ENCODE measurements at regions not wholly inside any gene's neighbourhood (a gene's known extent, or its start where the extent isn't known, plus 50 kb on each side); places are given as distances from the start of the nearest gene placed in this dataset.

- Mint-ChIP-seq H3K4me1 (no peaks in the 10 kb centered on the region), H3K27ac (no peak overlapping the region), H3K9me3 (peaks cover 0 to 4% (median 0%) of the 10 kb centered on the region in 11 donors), H3K27me3 (no peaks in the 10 kb centered on the region), H3K4me3 (no peak overlapping the region), H3K36me3 (no peaks in the 10 kb centered on the region)
- intact Hi-C loops (cut with micrococcal nuclease): no loop called here
- no peak overlapping the region for H3K4me3 ChIP-seq (ENCODE audit: low read length)
- ChIA-PET CTCF (no interaction called here), POLR2A (no interaction called here)
- no peaks in the 10 kb centered on the region for H3K27me3 ChIP-seq (ENCODE audit: control insufficient read depth in 2 of 2, insufficient read depth in 2 of 2, low read length in 2 of 2)
- ATAC-seq: no peak
- H3K27ac ChIP-seq (ENCODE audit: low read depth, low read length): no peak overlapping the region
- DNase-seq: no peak
- H3K4me1 ChIP-seq (ENCODE audit: control insufficient read depth in 2 of 2, insufficient read depth in 2 of 2, low read length in 2 of 2): no peaks in the 10 kb centered on the region
- H3K9me3 ChIP-seq (ENCODE audit: control insufficient read depth in 2 of 3, low read length in 3 of 3): no peaks in the 10 kb centered on the region
- H3K36me3 ChIP-seq (ENCODE audit: control insufficient read depth in 2 of 3, insufficient read depth in 3 of 3, low read length in 3 of 3): no peaks in the 10 kb centered on the region
Observed at GRCh38 chr6:146990821-146991798, 213.1 kb upstream of the STXBP5 start.

GRCh38 chr6:146997062-146997461 lies 207.2 kb upstream of the STXBP5 start:
- H3K27me3 ChIP-seq (ENCODE audit: control insufficient read depth in 2 of 2, insufficient read depth in 2 of 2, low read length in 2 of 2): no peaks in the 10 kb centered on the region
- H3K27me3 Mint-ChIP-seq: no peaks in the 10 kb centered on the region
- CTCF ChIA-PET: no interaction called here
- no peak for DNase-seq
- no peaks in the 10 kb centered on the region for H3K36me3 ChIP-seq (ENCODE audit: control insufficient read depth in 2 of 3, insufficient read depth in 3 of 3, low read length in 3 of 3)
- H3K27ac Mint-ChIP-seq: no peak overlapping the region
- H3K4me3 ChIP-seq (ENCODE audit: low read length): no peak overlapping the region
- no peak for ATAC-seq
- peaks cover 0 to 2% (median 0%) of the 10 kb centered on the region in 7 donors for H3K4me1 Mint-ChIP-seq
- POLR2A ChIA-PET: no interaction called here
- no peak overlapping the region for H3K4me3 Mint-ChIP-seq
- intact Hi-C loops (cut with micrococcal nuclease): no loop called here
- H3K9me3 Mint-ChIP-seq: peaks cover 0 to 2% (median 0%) of the 10 kb centered on the region in 11 donors
- no peak overlapping the region for H3K27ac ChIP-seq (ENCODE audit: low read depth, low read length)
- peaks cover 0 to 4% (median 0%) of the 10 kb centered on the region in 5 donors for H3K36me3 Mint-ChIP-seq
- no peaks in the 10 kb centered on the region for H3K4me1 ChIP-seq (ENCODE audit: control insufficient read depth in 2 of 2, insufficient read depth in 2 of 2, low read length in 2 of 2)
- no peaks in the 10 kb centered on the region for H3K9me3 ChIP-seq (ENCODE audit: control insufficient read depth in 2 of 3, low read length in 3 of 3)

DNA sequence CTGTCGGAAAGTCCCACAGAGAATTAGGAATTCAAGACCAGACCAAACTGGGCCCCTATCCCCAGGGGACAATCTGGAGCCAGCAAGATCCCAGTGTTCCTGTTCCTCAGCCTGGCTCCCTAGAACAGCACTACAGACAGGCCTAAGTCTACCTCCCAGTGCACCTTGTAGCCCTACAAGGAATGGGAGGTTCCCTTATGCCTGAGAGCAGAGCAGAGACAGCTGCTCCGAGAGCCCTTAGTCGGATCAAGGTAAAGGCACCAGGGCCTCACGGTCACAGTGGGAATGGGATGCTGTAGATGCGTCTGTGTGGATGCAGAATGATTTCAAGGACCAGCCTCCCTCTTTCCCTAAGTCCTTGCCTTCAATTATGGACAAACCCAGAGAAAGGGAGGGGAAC lies 204.5 kb upstream of the STXBP5 start:
- no peak overlapping the region for H3K27ac Mint-ChIP-seq
- DNase-seq (no peak), ATAC-seq (no peak)
- H3K27me3 ChIP-seq (ENCODE audit: control insufficient read depth in 2 of 2, insufficient read depth in 2 of 2, low read length in 2 of 2): no peaks in the 10 kb centered on the region
- no peak overlapping the region for H3K4me3 Mint-ChIP-seq
- H3K27me3 Mint-ChIP-seq: no peaks in the 10 kb centered on the region
- H3K9me3 Mint-ChIP-seq: peaks cover 0 to 2% (median 0%) of the 10 kb centered on the region in 11 donors
- H3K4me3 ChIP-seq (ENCODE audit: low read length): no peak overlapping the region
- POLR2A ChIA-PET: no interaction called here
- no peak overlapping the region for H3K27ac ChIP-seq (ENCODE audit: low read depth, low read length)
- CTCF ChIA-PET: no interaction called here
- intact Hi-C loops (cut with micrococcal nuclease): no loop called here
- H3K36me3 Mint-ChIP-seq: peaks cover 0 to 4% (median 0%) of the 10 kb centered on the region in 5 donors
- H3K4me1 ChIP-seq (ENCODE audit: control insufficient read depth in 2 of 2, insufficient read depth in 2 of 2, low read length in 2 of 2): no peaks in the 10 kb centered on the region
- peaks cover 0 to 2% (median 0%) of the 10 kb centered on the region in 7 donors for H3K4me1 Mint-ChIP-seq
- no peaks in the 10 kb centered on the region for H3K36me3 ChIP-seq (ENCODE audit: control insufficient read depth in 2 of 3, insufficient read depth in 3 of 3, low read length in 3 of 3)
- H3K9me3 ChIP-seq (ENCODE audit: control insufficient read depth in 2 of 3, low read length in 3 of 3): no peaks in the 10 kb centered on the region

DNA sequence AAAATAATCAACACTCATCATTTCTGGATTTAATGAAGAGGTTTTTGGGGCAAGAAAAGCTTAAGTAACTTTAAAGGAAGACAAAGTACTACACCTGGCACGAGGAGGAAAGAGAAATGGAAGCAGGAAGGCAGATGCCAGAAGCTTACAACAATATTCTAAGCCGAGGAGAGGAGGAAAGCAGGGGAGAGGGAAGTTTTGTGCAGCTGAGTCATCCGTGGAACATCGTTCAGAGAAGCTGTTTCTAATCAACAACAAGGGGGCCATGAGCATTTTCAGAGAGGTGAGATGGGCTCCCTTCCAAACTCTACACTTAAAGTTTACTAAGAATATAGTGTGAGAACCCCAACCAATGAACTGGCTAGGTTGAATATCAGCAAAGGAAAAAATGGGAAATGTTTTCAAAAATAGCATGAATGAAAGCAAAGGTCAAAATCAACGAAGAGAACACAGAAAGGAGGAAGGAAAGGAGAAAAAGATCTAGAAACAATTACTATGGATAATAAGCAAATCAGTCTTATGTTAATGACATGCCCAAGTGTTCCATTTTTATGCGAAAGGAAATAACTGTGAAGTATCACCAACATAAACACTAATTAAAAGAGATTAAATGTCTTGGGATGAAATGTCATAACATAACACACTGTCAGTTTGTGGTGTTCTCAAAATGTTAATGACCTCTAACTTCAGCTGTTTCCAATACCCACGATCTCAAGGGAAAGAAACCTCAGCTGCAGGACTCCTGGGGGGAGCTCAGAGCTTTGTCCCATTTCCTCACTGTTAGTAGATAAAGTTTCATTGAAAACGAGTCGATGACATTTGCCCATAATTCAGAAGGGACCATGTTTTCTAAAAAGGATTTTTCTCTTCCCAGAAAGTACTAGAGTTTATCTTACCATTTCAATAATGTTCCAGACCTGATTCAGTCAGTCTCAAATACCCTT lies 203.4 kb upstream of the STXBP5 start:
- intact Hi-C loops (cut with micrococcal nuclease): no loop called here
- DNase-seq: no peak
- H3K9me3 Mint-ChIP-seq: peaks cover 0 to 2% (median 0%) of the 10 kb centered on the region in 11 donors
- peaks cover 0 to 2% (median 0%) of the 10 kb centered on the region in 7 donors for H3K4me1 Mint-ChIP-seq
- H3K27ac Mint-ChIP-seq: no peak overlapping the region
- ATAC-seq: no peak
- no peaks in the 10 kb centered on the region for H3K27me3 Mint-ChIP-seq
- H3K4me1 ChIP-seq (ENCODE audit: control insufficient read depth in 2 of 2, insufficient read depth in 2 of 2, low read length in 2 of 2): no peaks in the 10 kb centered on the region
- ChIA-PET POLR2A (no interaction called here), CTCF (no interaction called here)
- H3K36me3 Mint-ChIP-seq: peaks cover 0 to 4% (median 0%) of the 10 kb centered on the region in 5 donors
- no peak overlapping the region for H3K4me3 Mint-ChIP-seq
- H3K4me3 ChIP-seq (ENCODE audit: low read length): no peak overlapping the region
- no peak overlapping the region for H3K27ac ChIP-seq (ENCODE audit: low read depth, low read length)
- H3K27me3 ChIP-seq (ENCODE audit: control insufficient read depth in 2 of 2, insufficient read depth in 2 of 2, low read length in 2 of 2): no peaks in the 10 kb centered on the region
- H3K36me3 ChIP-seq (ENCODE audit: control insufficient read depth in 2 of 3, insufficient read depth in 3 of 3, low read length in 3 of 3): no peaks in the 10 kb centered on the region
- no peaks in the 10 kb centered on the region for H3K9me3 ChIP-seq (ENCODE audit: control insufficient read depth in 2 of 3, low read length in 3 of 3)

- Histone ChIP-seq H3K27ac (ENCODE audit: low read depth, low read length) (no peak overlapping the region), H3K36me3 (ENCODE audit: control insufficient read depth in 2 of 3, insufficient read depth in 3 of 3, low read length in 3 of 3) (no peaks in the 10 kb centered on the region), H3K27me3 (ENCODE audit: control insufficient read depth in 2 of 2, insufficient read depth in 2 of 2, low read length in 2 of 2) (no peaks in the 10 kb centered on the region), H3K4me1 (ENCODE audit: control insufficient read depth in 2 of 2, insufficient read depth in 2 of 2, low read length in 2 of 2) (no peaks in the 10 kb centered on the region), H3K4me3 (ENCODE audit: low read length) (no peak overlapping the region), H3K9me3 (ENCODE audit: control insufficient read depth in 2 of 3, low read length in 3 of 3) (no peaks in the 10 kb centered on the region)
- Mint-ChIP-seq H3K4me1 (peaks cover 0 to 2% (median 0%) of the 10 kb centered on the region in 7 donors), H3K4me3 (no peak overlapping the region), H3K27me3 (no peaks in the 10 kb centered on the region), H3K36me3 (peaks cover 0 to 4% (median 0%) of the 10 kb centered on the region in 5 donors), H3K9me3 (peaks cover 0 to 2% (median 0%) of the 10 kb centered on the region in 11 donors), H3K27ac (no peak overlapping the region)
- DNase-seq (no peak), ATAC-seq (no peak)
- ChIA-PET POLR2A (no interaction called here), CTCF (no interaction called here)
- intact Hi-C loops (cut with micrococcal nuclease): no loop called here
Observed at GRCh38 chr6:147001621-147002020, 202.6 kb upstream of the STXBP5 start.

GRCh38 chr6:147003186-147003585 lies 201.0 kb upstream of the STXBP5 start:
- no peaks in the 10 kb centered on the region for H3K27me3 ChIP-seq (ENCODE audit: control insufficient read depth in 2 of 2, insufficient read depth in 2 of 2, low read length in 2 of 2)
- ATAC-seq (no peak), DNase-seq (no peak)
- H3K27ac ChIP-seq (ENCODE audit: low read depth, low read length): no peak overlapping the region
- H3K36me3 Mint-ChIP-seq: no peaks in the 10 kb centered on the region
- H3K9me3 Mint-ChIP-seq: peaks cover 0 to 2% (median 0%) of the 10 kb centered on the region in 11 donors
- no peak overlapping the region for H3K4me3 Mint-ChIP-seq
- H3K36me3 ChIP-seq (ENCODE audit: control insufficient read depth in 2 of 3, insufficient read depth in 3 of 3, low read length in 3 of 3): no peaks in the 10 kb centered on the region
- POLR2A ChIA-PET: no interaction called here
- H3K4me1 Mint-ChIP-seq: peaks cover 0 to 2% (median 0%) of the 10 kb centered on the region in 7 donors
- H3K4me1 ChIP-seq (ENCODE audit: control insufficient read depth in 2 of 2, insufficient read depth in 2 of 2, low read length in 2 of 2): no peaks in the 10 kb centered on the region
- intact Hi-C loops (cut with micrococcal nuclease): no loop called here
- H3K27ac Mint-ChIP-seq: no peak overlapping the region
- H3K9me3 ChIP-seq (ENCODE audit: control insufficient read depth in 2 of 3, low read length in 3 of 3): no peaks in the 10 kb centered on the region
- no peak overlapping the region for H3K4me3 ChIP-seq (ENCODE audit: low read length)
- H3K27me3 Mint-ChIP-seq: no peaks in the 10 kb centered on the region
- CTCF ChIA-PET: interaction anchor here (0.6 kb wide), 1 partner anchor 282 kb away, joined by 3 read pairs; no protein-coding TSS in a partner anchor
